Thymus (tissue), 11 donors: ENCODE measurements at regions not wholly inside any gene's neighbourhood (a gene's known extent, or its start where the extent isn't known, plus 50 kb on each side); places are given as distances from the start of the nearest gene placed in this dataset.

Source experiments
- DNase-seq, 9 donors: peaks; one replicate each; pipeline ENCODE4 v3.0.0-alpha.2; 2013; ENCODE audit warnings: low spot score in 9 of 9, low read depth in 6 of 9, missing footprints in 1 of 9
- H3K27ac ChIP-seq, 2 donors: one replicate each; pipeline ENCODE4 v1.5.1; 2013; ENCODE audit warnings: control low read depth in 1 of 2, low read depth in 1 of 2, low read length in 1 of 2, mild to moderate bottlenecking in 1 of 2, moderate library complexity in 1 of 2
- H3K27me3 ChIP-seq, 2 donors: one replicate each; pipeline ENCODE4 v1.5.1; 2013; ENCODE audit warnings: low read length in 1 of 2; ENCODE audit not compliant: control insufficient read depth in 2 of 2, insufficient read depth in 1 of 2
- H3K36me3 ChIP-seq, 2 donors: one replicate each; pipeline ENCODE4 v1.5.1; 2013; ENCODE audit warnings: low read length in 1 of 2, mild to moderate bottlenecking in 1 of 2, moderate library complexity in 1 of 2; ENCODE audit not compliant: control insufficient read depth in 2 of 2, insufficient read depth in 2 of 2
- H3K4me1 ChIP-seq, 2 donors: one replicate each; pipeline ENCODE4 v1.5.1; 2013; ENCODE audit warnings: low read length in 2 of 2; ENCODE audit not compliant: control insufficient read depth in 2 of 2, insufficient read depth in 2 of 2
- H3K4me3 ChIP-seq, 2 donors: one replicate each; pipeline ENCODE4 v1.5.1; 2013; ENCODE audit warnings: low read length in 2 of 2, control low read depth in 1 of 2, mild to moderate bottlenecking in 1 of 2
- H3K9me3 ChIP-seq, 2 donors: one replicate each; pipeline ENCODE4 v1.5.1; 2013; ENCODE audit warnings: low read length in 1 of 2, mild to moderate bottlenecking in 1 of 2; ENCODE audit not compliant: control insufficient read depth in 2 of 2, insufficient read depth in 1 of 2
- WGBS: extraction: QIAGEN DNeasy Blood & Tissue Kit; methylation state at CpG from one replicate; pipeline ENCODE4 v1.1.7; 2013; 5-methylcytosine and 5-hydroxymethylcytosine counted together
- donor health status: healthy.

- Histone ChIP-seq H3K27ac (no peak overlapping the region), H3K9me3 (no peaks in the 10 kb centered on the region), H3K27me3 (no peaks in the 10 kb centered on the region), H3K4me1 (no peaks in the 10 kb centered on the region), H3K4me3 (no peak overlapping the region), H3K36me3 (no peaks in the 10 kb centered on the region)
- no peak for DNase-seq
- WGBS = 95% methylated on average over 9 of the region's 9 CpGs
Measured at GRCh38 chr19:31503211-31503610, 154.0 kb upstream of the TSHZ3 start.

- DNase-seq = no peak
- Histone ChIP-seq H3K4me1 (no peaks in the 10 kb centered on the region), H3K27ac (no peak overlapping the region), H3K4me3 (no peak overlapping the region), H3K36me3 (no peaks in the 10 kb centered on the region), H3K27me3 (no peaks in the 10 kb centered on the region), H3K9me3 (no peaks in the 10 kb centered on the region)
- WGBS = 87% methylated on average over 2 of the region's 2 CpGs
Measured at GRCh38 chr19:31504221-31504620, 155.0 kb upstream of the TSHZ3 start.

- Histone ChIP-seq H3K4me1 (no peaks in the 10 kb centered on the region), H3K36me3 (no peaks in the 10 kb centered on the region), H3K27ac (no peak overlapping the region), H3K9me3 (no peaks in the 10 kb centered on the region), H3K27me3 (no peaks in the 10 kb centered on the region), H3K4me3 (no peak overlapping the region)
- no peak for DNase-seq
- WGBS = 93% methylated on average over 6 of the region's 6 CpGs
Measured at GRCh38 chr19:31505596-31505910, 156.3 kb upstream of the TSHZ3 start.

GRCh38 chr19:31506102-31506501 lies 156.9 kb upstream of the TSHZ3 start:
- Histone ChIP-seq H3K4me1 (no peaks in the 10 kb centered on the region), H3K36me3 (no peaks in the 10 kb centered on the region), H3K27ac (no peak overlapping the region), H3K27me3 (no peaks in the 10 kb centered on the region), H3K4me3 (no peak overlapping the region), H3K9me3 (no peaks in the 10 kb centered on the region)
- WGBS = 83% methylated on average over 8 of the region's 8 CpGs
- no peak for DNase-seq

GRCh38 chr19:31510635-31511034 lies 161.4 kb upstream of the TSHZ3 start:
- no peaks in the 10 kb centered on the region for H3K36me3 ChIP-seq
- 83% methylated on average over 10 of the region's 10 CpGs for WGBS
- no peaks in the 10 kb centered on the region for H3K9me3 ChIP-seq
- no peaks in the 10 kb centered on the region for H3K4me1 ChIP-seq
- H3K27ac ChIP-seq = no peak overlapping the region
- H3K4me3 ChIP-seq = no peak overlapping the region
- no peak for DNase-seq
- no peaks in the 10 kb centered on the region for H3K27me3 ChIP-seq

- WGBS = 91% methylated on average over 3 of the region's 3 CpGs
- Histone ChIP-seq H3K36me3 (no peaks in the 10 kb centered on the region), H3K9me3 (no peaks in the 10 kb centered on the region), H3K4me3 (no peak overlapping the region), H3K27ac (no peak overlapping the region), H3K4me1 (no peaks in the 10 kb centered on the region), H3K27me3 (no peaks in the 10 kb centered on the region)
- DNase-seq = no peak
Measured at GRCh38 chr19:31511098-31511497, 161.9 kb upstream of the TSHZ3 start.

GRCh38 chr19:31511696-31512095 lies 162.5 kb upstream of the TSHZ3 start:
- 91% methylated on average over 5 of the region's 5 CpGs for WGBS
- DNase-seq = no peak
- H3K4me3 ChIP-seq = no peak overlapping the region

GRCh38 chr19:31512181-31512970 lies 163.1 kb upstream of the TSHZ3 start:
- DNase-seq = no peak
- Histone ChIP-seq H3K9me3 (no peaks in the 10 kb centered on the region), H3K36me3 (no peaks in the 10 kb centered on the region), H3K4me1 (no peaks in the 10 kb centered on the region), H3K4me3 (no peak overlapping the region), H3K27me3 (no peaks in the 10 kb centered on the region), H3K27ac (no peak overlapping the region)
- 95% methylated on average over 10 of the region's 10 CpGs for WGBS

More at GRCh38 chr19:31511696-31512095, 162.5 kb upstream of the TSHZ3 start:
- Histone ChIP-seq H3K9me3 (no peaks in the 10 kb centered on the region), H3K4me1 (no peaks in the 10 kb centered on the region), H3K27me3 (no peaks in the 10 kb centered on the region), H3K36me3 (no peaks in the 10 kb centered on the region), H3K27ac (no peak overlapping the region)

GRCh38 chr19:31513841-31514240 lies 164.6 kb upstream of the TSHZ3 start:
- H3K36me3 ChIP-seq = no peaks in the 10 kb centered on the region
- H3K27ac ChIP-seq = no peak overlapping the region
- no peak overlapping the region for H3K4me3 ChIP-seq
- 96% methylated on average over 13 of the region's 13 CpGs for WGBS
- no peaks in the 10 kb centered on the region for H3K9me3 ChIP-seq
- no peaks in the 10 kb centered on the region for H3K4me1 ChIP-seq
- no peak for DNase-seq
- H3K27me3 ChIP-seq = no peaks in the 10 kb centered on the region
